SK-N-SH treated with all-trans-retinoic acid at 6 μM for 48 hours (cell line): ENCODE measurements at regions not wholly inside any gene's neighbourhood (a gene's known extent, or its start where the extent isn't known, plus 50 kb on each side); places are given as distances from the start of the nearest gene placed in this dataset.

Experiments
- ATAC-seq: fragments of 200-7000 bp; cut with Tn5 transposase; 3 replicates; pipeline ENCODE4 v1.9.1; 2020; ENCODE audit warnings: mild to moderate bottlenecking, moderate library complexity
- ARNTL ChIP-seq: fragments of 450-650 bp; formaldehyde crosslinking; IDR thresholded peaks from 2 replicates; pipeline ENCODE4 v1.5.0; 2020; ENCODE audit warnings: low read depth, mild to moderate bottlenecking, moderate library complexity, borderline replicate concordance
- BACH2 ChIP-seq: fragments of 250-450 bp; sonication (Bioruptor Pico); IDR thresholded peaks from 2 replicates; pipeline ENCODE4 v1.9.0; 2021; ENCODE audit warnings: mild to moderate bottlenecking, borderline replicate concordance
- CSDC2 ChIP-seq: fragments of 250-450 bp; sonication (Bioruptor Pico); IDR thresholded peaks from 2 replicates; pipeline ENCODE4 v1.5.0; 2020; ENCODE audit warnings: mild to moderate bottlenecking, moderate library complexity
- ESRRG ChIP-seq: fragments of 250-450 bp; sonication (Bioruptor Pico); IDR thresholded peaks from 2 replicates; pipeline ENCODE4 v1.6.1; 2021; ENCODE audit warnings: mild to moderate bottlenecking
- GLIS3 ChIP-seq: fragments of 250-450 bp; sonication (Bioruptor Pico); IDR thresholded peaks from 2 replicates; pipeline ENCODE4 v1.5.0; 2020; ENCODE audit warnings: mild to moderate bottlenecking, moderate library complexity
- ISL1 ChIP-seq: fragments of 250-450 bp; sonication (Bioruptor Pico); IDR thresholded peaks from 2 replicates; pipeline ENCODE4 v2.1.2; 2022; ENCODE audit warnings: mild to moderate bottlenecking, moderate library complexity
- OSR1 ChIP-seq: fragments of 250-450 bp; sonication (Bioruptor Pico); IDR thresholded peaks from 2 replicates; pipeline ENCODE4 v1.8.0; 2022; ENCODE audit warnings: moderate library complexity, mild to moderate bottlenecking, inconsistent platforms
- PPARA ChIP-seq: fragments of 250-450 bp; sonication (Bioruptor Pico); IDR thresholded peaks from 2 replicates; pipeline ENCODE4 v1.5.0; 2020; ENCODE audit warnings: mild to moderate bottlenecking, borderline replicate concordance
- RARB ChIP-seq: fragments of 250-450 bp; sonication (Bioruptor Pico); IDR thresholded peaks from 2 replicates; pipeline ENCODE4 v1.8.0; 2021; ENCODE audit warnings: mild to moderate bottlenecking, moderate library complexity
- SNAI2 ChIP-seq: fragments of 250-450 bp; sonication (Bioruptor Pico); IDR thresholded peaks from 2 replicates; pipeline ENCODE4 v1.5.0; 2020; ENCODE audit warnings: mild to moderate bottlenecking, moderate library complexity
- TCF4 ChIP-seq: fragments of 250-450 bp; sonication (Bioruptor Pico); IDR thresholded peaks from 2 replicates; pipeline ENCODE4 v1.8.0; 2021; ENCODE audit warnings: mild to moderate bottlenecking, moderate library complexity, borderline replicate concordance
- TOX ChIP-seq: fragments of 250-450 bp; sonication (Bioruptor Pico); IDR thresholded peaks from 2 replicates; pipeline ENCODE4 v1.8.0; 2021; ENCODE audit warnings: mild to moderate bottlenecking, moderate library complexity, borderline replicate concordance
- ZC3H10 ChIP-seq: fragments of 250-450 bp; sonication (Bioruptor Pico); IDR thresholded peaks from 2 replicates; pipeline ENCODE4 v1.5.1; 2021; ENCODE audit warnings: mild to moderate bottlenecking, moderate library complexity
- ZFP3 ChIP-seq: fragments of 250-450 bp; sonication (Bioruptor Pico); IDR thresholded peaks from 2 replicates; pipeline ENCODE4 v1.5.0; 2020; ENCODE audit warnings: mild to moderate bottlenecking, moderate library complexity
- ZFP30 ChIP-seq: fragments of 450-650 bp; formaldehyde crosslinking; IDR thresholded peaks from 2 replicates; pipeline ENCODE4 v1.5.0; 2022; ENCODE audit warnings: mild to moderate bottlenecking, moderate library complexity
- ZNF565 ChIP-seq: fragments of 450-650 bp; formaldehyde crosslinking; conservative IDR thresholded peaks from 2 replicates; pipeline ENCODE4 v1.5.0; 2020; ENCODE audit warnings: low read depth, mild to moderate bottlenecking, moderate library complexity
- ZNF8 ChIP-seq: fragments of 450-650 bp; formaldehyde crosslinking; IDR thresholded peaks from 2 replicates; pipeline ENCODE4 v1.5.0; 2020; ENCODE audit warnings: mild to moderate bottlenecking, moderate library complexity
- TF ChIP-seq, protein P1 (sequence below): fragments of 250-450 bp; sonication (Bioruptor Pico); IDR thresholded peaks from 2 replicates; pipeline ENCODE4 v1.5.1; 2021; ENCODE audit warnings: mild to moderate bottlenecking, moderate library complexity
- TF ChIP-seq, protein P2 (sequence below): fragments of 250-450 bp; sonication (Bioruptor Pico); IDR thresholded peaks from 2 replicates; pipeline ENCODE4 v1.5.1; 2020; ENCODE audit warnings: low read depth, mild to moderate bottlenecking, moderate library complexity
- TF ChIP-seq, protein P3 (sequence below): fragments of 250-450 bp; sonication (Bioruptor Pico); IDR thresholded peaks from 2 replicates; pipeline ENCODE4 v1.8.0; 2021; ENCODE audit warnings: low read depth, mild to moderate bottlenecking, moderate library complexity, borderline replicate concordance
- TF ChIP-seq, protein P4 (sequence below): fragments of 250-450 bp; sonication (Bioruptor Pico); IDR thresholded peaks from 2 replicates; pipeline ENCODE4 v1.5.0; 2020; ENCODE audit warnings: mild to moderate bottlenecking, moderate library complexity

DNA sequence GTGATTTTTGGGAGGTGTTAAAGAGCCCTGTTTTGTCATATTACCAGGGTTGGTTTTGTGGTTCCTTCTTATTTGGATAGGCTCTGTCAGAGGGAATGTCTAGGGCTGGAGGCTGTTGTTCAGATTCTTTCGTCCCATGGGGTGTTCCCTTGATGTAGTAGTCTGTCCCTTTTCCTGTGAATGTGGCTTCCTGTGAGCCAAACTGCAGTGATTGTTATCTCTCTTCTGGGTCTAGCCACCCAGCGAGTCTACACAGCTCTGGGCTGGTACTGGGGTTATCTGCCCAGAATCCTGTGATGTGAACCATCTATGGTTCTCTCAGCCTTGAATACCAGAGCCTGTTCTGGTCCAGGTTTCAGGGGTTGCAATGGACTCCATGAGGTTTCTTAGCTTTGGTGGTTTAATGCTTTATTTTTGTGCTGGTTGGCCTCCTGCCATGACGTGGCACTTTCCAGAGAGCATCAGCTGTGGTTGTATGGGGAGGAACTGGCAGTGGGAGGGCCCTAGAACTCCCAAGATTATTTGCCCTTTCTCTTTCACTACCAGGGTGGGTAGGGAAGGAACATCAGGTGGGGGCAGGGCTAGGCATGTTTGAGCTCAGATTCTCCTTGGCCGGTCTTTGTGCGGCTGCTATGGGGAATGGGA is 78.8 kb downstream of the SPRY2 start:
- no peak for ATAC-seq
- no peak for TF ChIP-seq ZC3H10 (CRISPR knock-in tag)
- TF ChIP-seq ISL1 (CRISPR knock-in tag) = no peak
- TF ChIP-seq ZFP30 (CRISPR knock-in tag) = no peak
- no peak for TF ChIP-seq RARB (CRISPR knock-in tag)
- TF ChIP-seq, protein P1, sequence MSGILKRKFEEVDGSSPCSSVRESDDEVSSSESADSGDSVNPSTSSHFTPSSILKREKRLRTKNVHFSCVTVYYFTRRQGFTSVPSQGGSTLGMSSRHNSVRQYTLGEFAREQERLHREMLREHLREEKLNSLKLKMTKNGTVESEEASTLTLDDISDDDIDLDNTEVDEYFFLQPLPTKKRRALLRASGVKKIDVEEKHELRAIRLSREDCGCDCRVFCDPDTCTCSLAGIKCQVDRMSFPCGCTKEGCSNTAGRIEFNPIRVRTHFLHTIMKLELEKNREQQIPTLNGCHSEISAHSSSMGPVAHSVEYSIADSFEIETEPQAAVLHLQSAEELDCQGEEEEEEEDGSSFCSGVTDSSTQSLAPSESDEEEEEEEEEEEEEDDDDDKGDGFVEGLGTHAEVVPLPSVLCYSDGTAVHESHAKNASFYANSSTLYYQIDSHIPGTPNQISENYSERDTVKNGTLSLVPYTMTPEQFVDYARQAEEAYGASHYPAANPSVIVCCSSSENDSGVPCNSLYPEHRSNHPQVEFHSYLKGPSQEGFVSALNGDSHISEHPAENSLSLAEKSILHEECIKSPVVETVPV (CRISPR knock-in tag) = no peak
- no peak for TF ChIP-seq SNAI2 (CRISPR knock-in tag)
- TF ChIP-seq, protein P2, sequence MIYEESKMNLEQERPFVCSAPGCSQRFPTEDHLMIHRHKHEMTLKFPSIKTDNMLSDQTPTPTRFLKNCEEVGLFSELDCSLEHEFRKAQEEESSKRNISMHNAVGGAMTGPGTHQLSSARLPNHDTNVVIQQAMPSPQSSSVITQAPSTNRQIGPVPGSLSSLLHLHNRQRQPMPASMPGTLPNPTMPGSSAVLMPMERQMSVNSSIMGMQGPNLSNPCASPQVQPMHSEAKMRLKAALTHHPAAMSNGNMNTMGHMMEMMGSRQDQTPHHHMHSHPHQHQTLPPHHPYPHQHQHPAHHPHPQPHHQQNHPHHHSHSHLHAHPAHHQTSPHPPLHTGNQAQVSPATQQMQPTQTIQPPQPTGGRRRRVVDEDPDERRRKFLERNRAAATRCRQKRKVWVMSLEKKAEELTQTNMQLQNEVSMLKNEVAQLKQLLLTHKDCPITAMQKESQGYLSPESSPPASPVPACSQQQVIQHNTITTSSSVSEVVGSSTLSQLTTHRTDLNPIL (CRISPR knock-in tag) = no peak
- TF ChIP-seq ESRRG (CRISPR knock-in tag) = no peak
- no peak for TF ChIP-seq TCF4 (CRISPR knock-in tag)
- TF ChIP-seq ARNTL (CRISPR knock-in tag) = no peak
- no peak for TF ChIP-seq GLIS3 (CRISPR knock-in tag)
- no peak for TF ChIP-seq CSDC2
- no peak for TF ChIP-seq TOX (CRISPR knock-in tag)
- TF ChIP-seq, protein P3, sequence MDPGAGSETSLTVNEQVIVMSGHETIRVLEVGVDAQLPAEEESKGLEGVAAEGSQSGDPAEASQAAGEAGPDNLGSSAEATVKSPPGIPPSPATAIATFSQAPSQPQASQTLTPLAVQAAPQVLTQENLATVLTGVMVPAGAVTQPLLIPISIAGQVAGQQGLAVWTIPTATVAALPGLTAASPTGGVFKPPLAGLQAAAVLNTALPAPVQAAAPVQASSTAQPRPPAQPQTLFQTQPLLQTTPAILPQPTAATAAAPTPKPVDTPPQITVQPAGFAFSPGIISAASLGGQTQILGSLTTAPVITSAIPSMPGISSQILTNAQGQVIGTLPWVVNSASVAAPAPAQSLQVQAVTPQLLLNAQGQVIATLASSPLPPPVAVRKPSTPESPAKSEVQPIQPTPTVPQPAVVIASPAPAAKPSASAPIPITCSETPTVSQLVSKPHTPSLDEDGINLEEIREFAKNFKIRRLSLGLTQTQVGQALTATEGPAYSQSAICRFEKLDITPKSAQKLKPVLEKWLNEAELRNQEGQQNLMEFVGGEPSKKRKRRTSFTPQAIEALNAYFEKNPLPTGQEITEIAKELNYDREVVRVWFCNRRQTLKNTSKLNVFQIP (CRISPR knock-in tag) = no peak
- TF ChIP-seq ZNF8 (CRISPR knock-in tag) = no peak
- TF ChIP-seq OSR1 (CRISPR knock-in tag) = no peak
- TF ChIP-seq, protein P4, sequence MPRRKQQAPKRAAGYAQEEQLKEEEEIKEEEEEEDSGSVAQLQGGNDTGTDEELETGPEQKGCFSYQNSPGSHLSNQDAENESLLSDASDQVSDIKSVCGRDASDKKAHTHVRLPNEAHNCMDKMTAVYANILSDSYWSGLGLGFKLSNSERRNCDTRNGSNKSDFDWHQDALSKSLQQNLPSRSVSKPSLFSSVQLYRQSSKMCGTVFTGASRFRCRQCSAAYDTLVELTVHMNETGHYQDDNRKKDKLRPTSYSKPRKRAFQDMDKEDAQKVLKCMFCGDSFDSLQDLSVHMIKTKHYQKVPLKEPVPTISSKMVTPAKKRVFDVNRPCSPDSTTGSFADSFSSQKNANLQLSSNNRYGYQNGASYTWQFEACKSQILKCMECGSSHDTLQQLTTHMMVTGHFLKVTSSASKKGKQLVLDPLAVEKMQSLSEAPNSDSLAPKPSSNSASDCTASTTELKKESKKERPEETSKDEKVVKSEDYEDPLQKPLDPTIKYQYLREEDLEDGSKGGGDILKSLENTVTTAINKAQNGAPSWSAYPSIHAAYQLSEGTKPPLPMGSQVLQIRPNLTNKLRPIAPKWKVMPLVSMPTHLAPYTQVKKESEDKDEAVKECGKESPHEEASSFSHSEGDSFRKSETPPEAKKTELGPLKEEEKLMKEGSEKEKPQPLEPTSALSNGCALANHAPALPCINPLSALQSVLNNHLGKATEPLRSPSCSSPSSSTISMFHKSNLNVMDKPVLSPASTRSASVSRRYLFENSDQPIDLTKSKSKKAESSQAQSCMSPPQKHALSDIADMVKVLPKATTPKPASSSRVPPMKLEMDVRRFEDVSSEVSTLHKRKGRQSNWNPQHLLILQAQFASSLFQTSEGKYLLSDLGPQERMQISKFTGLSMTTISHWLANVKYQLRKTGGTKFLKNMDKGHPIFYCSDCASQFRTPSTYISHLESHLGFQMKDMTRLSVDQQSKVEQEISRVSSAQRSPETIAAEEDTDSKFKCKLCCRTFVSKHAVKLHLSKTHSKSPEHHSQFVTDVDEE (CRISPR knock-in tag) = no peak
- no peak for TF ChIP-seq ZFP3

DNA sequence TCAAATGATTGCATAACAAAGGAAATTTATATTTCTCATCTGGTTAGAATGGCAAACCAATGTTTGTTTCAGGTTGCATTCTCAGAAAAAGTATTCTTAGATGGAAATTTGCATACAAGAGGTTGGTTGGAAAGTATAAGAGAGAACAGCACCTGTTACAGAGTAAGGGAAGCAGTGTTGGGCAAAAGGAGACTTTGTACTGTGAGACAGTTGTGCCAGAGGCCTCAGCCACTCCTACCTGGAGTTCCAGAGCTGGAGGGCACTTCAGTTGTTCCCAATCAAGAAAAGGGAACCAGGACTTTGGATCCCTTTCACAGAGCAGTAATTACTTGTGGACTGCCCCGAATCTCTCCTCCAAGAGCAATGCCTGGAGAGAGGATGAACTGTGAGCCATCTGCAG is 81.8 kb downstream of the SPRY2 start:
- TF ChIP-seq ESRRG (CRISPR knock-in tag) (no peak), RARB (CRISPR knock-in tag) (no peak), PPARA (CRISPR knock-in tag) (no peak), ZNF8 (CRISPR knock-in tag) (no peak), ARNTL (CRISPR knock-in tag) (no peak), BACH2 (CRISPR knock-in tag) (no peak), TCF4 (CRISPR knock-in tag) (no peak), ZFP30 (CRISPR knock-in tag) (no peak), GLIS3 (CRISPR knock-in tag) (no peak), ZNF565 (CRISPR knock-in tag) (no peak), ZC3H10 (CRISPR knock-in tag) (no peak)
- TF ChIP-seq, protein P1 (CRISPR knock-in tag) = no peak
- TF ChIP-seq, protein P2 (CRISPR knock-in tag) = no peak
- TF ChIP-seq, protein P3 (CRISPR knock-in tag) = no peak
- ATAC-seq = no peak
